Ovary (tissue), 3 donors: ENCODE measurements at regions not wholly inside any gene's neighbourhood (a gene's known extent, or its start where the extent isn't known, plus 50 kb on each side); places are given as distances from the start of the nearest gene placed in this dataset.

Experiments used
- EP300 ChIP-seq: sonication (generic); formaldehyde crosslinking; IDR thresholded peaks from one replicate; pipeline ENCODE4 v1.6.1; 2017; ENCODE audit warnings: antibody characterized with exemption
- TF ChIP-seq, protein P1 (sequence below), 3 donors: fragments of 450-650 bp in 2 of 3; fragments of 200-600 bp in 1 of 3; IDR thresholded peaks; one replicate each; pipeline versions ENCODE4 v1.5.1 to v1.8.0; 2016 to 2022; ENCODE audit warnings: antibody characterized with exemption in 3 of 3, mild to moderate bottlenecking in 1 of 3
- donor health status: DM: no; HTN: no; CAD: no.

DNA sequence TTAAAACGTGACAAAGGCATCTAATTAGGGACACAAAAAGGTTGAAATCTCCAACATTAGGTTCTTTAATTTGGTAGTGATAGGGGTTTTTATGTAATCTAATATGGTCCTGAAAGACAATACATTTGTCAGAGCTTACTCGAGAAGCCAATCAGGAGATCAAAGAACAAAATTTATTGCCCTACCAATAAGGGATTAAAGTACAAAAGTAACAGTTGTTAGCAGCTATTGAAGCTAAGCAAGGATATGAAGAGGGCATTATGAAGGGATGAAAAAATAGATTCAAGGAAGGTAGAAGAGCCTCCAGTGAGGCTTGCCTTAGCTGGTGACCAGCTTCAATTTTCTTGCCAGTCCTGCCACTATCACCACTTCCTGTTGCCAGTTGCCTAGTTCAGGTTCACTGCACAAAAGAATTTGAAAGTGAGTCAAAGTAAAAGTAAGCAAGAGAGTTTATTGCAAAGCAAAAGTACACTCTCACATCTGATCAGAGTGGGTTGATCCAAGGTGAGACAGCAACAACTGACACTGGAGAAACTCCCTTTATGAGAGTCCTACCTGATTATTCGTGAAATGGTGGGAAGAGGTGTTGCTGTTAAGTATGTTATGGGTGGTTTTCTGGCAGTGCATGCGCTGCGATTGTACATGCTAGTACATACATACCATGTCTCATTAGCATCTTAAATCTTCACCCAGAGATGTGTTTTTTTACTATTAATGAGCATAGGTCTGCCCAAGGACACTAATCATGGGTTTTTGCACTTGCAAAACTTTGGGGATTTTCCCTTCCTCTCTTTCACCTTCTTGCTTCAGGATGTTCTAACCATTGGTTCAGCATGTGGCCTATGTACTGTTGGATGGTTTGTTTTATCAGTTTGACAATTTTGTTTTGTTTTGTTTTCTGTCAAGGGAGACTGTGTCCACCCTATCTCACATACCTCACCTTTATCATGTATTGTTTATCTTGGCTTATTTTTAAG lies 263.2 kb upstream of the ITM2A start:
- no peak for TF ChIP-seq EP300
- TF ChIP-seq, protein P1, sequence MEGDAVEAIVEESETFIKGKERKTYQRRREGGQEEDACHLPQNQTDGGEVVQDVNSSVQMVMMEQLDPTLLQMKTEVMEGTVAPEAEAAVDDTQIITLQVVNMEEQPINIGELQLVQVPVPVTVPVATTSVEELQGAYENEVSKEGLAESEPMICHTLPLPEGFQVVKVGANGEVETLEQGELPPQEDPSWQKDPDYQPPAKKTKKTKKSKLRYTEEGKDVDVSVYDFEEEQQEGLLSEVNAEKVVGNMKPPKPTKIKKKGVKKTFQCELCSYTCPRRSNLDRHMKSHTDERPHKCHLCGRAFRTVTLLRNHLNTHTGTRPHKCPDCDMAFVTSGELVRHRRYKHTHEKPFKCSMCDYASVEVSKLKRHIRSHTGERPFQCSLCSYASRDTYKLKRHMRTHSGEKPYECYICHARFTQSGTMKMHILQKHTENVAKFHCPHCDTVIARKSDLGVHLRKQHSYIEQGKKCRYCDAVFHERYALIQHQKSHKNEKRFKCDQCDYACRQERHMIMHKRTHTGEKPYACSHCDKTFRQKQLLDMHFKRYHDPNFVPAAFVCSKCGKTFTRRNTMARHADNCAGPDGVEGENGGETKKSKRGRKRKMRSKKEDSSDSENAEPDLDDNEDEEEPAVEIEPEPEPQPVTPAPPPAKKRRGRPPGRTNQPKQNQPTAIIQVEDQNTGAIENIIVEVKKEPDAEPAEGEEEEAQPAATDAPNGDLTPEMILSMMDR (IDR thresholded peaks at IDR 0.05): no peak
